ENCODE measurements at regions not wholly inside any gene's neighbourhood (a gene's known extent, or its start where the extent isn't known, plus 50 kb on each side); places are given as distances from the start of the nearest gene placed in this dataset.

- intact Hi-C loops (cut with micrococcal nuclease; ENCODE audit: unreplicated experiment) = no loop called here
- no peaks in the 10 kb centered on the region for H3K79me2 ChIP-seq (ENCODE audit: low read depth)
- H3K4me1 ChIP-seq (replicated peaks; ENCODE audit: insufficient read depth) = no peaks in the 10 kb centered on the region
- no peaks in the 10 kb centered on the region for H4K20me1 ChIP-seq (ENCODE audit: insufficient read depth)
- H3K27me3 ChIP-seq (ENCODE audit: insufficient read depth, low read depth) = no peaks in the 10 kb centered on the region
- H2AFZ ChIP-seq = no peak overlapping the region
- POLR2A ChIA-PET (ENCODE audit: unreplicated experiment) = no interaction called here
- H3K4me2 ChIP-seq = no peak overlapping the region
- no peak for DNase-seq
- CTCF ChIA-PET = no interaction called here
- no peak overlapping the region for H3K27ac ChIP-seq
- H3K4me3 ChIP-seq = no peak overlapping the region
- H3K9me2 ChIP-seq (ENCODE audit: insufficient read depth) = no peaks in the 10 kb centered on the region
- no peaks in the 10 kb centered on the region for H3K9me3 ChIP-seq (ENCODE audit: insufficient read depth, low read depth)
- BruUV-seq (replicated peaks) = no TSS peak
- TF ChIP-seq EZH2 (IDR thresholded peaks at IDR 0.05; ENCODE audit: low read depth) = no peak
- no peaks in the 10 kb centered on the region for H3K36me3 ChIP-seq (ENCODE audit: low read depth)
- no peaks in the 10 kb centered on the region for H3F3A ChIP-seq (ENCODE audit: insufficient read depth, low read depth)
These were observed 302.1 kb upstream of the STT3B start for GRCh38 chr3:31230425-31231223.

GRCh38 chr3:31232055-31233025 is 300.4 kb upstream of the STT3B start:
- Histone ChIP-seq H3K4me3 (no peak overlapping the region), H3K36me3 (ENCODE audit: low read depth) (no peaks in the 10 kb centered on the region), H3F3A (ENCODE audit: insufficient read depth, low read depth) (no peaks in the 10 kb centered on the region), H3K27ac (no peak overlapping the region), H3K4me2 (no peak overlapping the region), H3K9me3 (ENCODE audit: insufficient read depth, low read depth) (no peaks in the 10 kb centered on the region), H3K4me1 (replicated peaks; ENCODE audit: insufficient read depth) (no peaks in the 10 kb centered on the region), H3K27me3 (ENCODE audit: insufficient read depth, low read depth) (no peaks in the 10 kb centered on the region), H2AFZ (no peak overlapping the region), H4K20me1 (ENCODE audit: insufficient read depth) (no peaks in the 10 kb centered on the region), H3K9me2 (ENCODE audit: insufficient read depth) (no peaks in the 10 kb centered on the region), H3K79me2 (ENCODE audit: low read depth) (no peaks in the 10 kb centered on the region)
- CTCF ChIA-PET = interaction anchor here (0.5 kb wide), 1 partner anchor 453 kb away, joined by 3 read pairs; no protein-coding TSS in a partner anchor
- no peak for DNase-seq
- intact Hi-C loops (cut with micrococcal nuclease; ENCODE audit: unreplicated experiment) = no loop called here
- POLR2A ChIA-PET (ENCODE audit: unreplicated experiment) = no interaction called here
- no TSS peak for BruUV-seq (replicated peaks)
- no peak for TF ChIP-seq EZH2 (IDR thresholded peaks at IDR 0.05; ENCODE audit: low read depth)
- no peak for TF ChIP-seq CTCF (conservative IDR thresholded peaks at IDR 0.05)

- BruUV-seq (replicated peaks) = no TSS peak
- ChIA-PET POLR2A (ENCODE audit: unreplicated experiment) (no interaction called here), CTCF (no interaction called here)
- Histone ChIP-seq H2AFZ (no peak overlapping the region), H3K4me3 (no peak overlapping the region), H4K20me1 (ENCODE audit: insufficient read depth) (no peaks in the 10 kb centered on the region), H3K36me3 (ENCODE audit: low read depth) (no peaks in the 10 kb centered on the region), H3K27ac (no peak overlapping the region), H3K9me3 (ENCODE audit: insufficient read depth, low read depth) (no peaks in the 10 kb centered on the region), H3F3A (ENCODE audit: insufficient read depth, low read depth) (no peaks in the 10 kb centered on the region), H3K27me3 (ENCODE audit: insufficient read depth, low read depth) (no peaks in the 10 kb centered on the region), H3K4me2 (no peak overlapping the region), H3K4me1 (replicated peaks; ENCODE audit: insufficient read depth) (no peaks in the 10 kb centered on the region), H3K9me2 (ENCODE audit: insufficient read depth) (no peaks in the 10 kb centered on the region), H3K79me2 (ENCODE audit: low read depth) (no peaks in the 10 kb centered on the region)
- intact Hi-C loops (cut with micrococcal nuclease; ENCODE audit: unreplicated experiment) = no loop called here
- DNase-seq = no peak
- TF ChIP-seq CTCF (conservative IDR thresholded peaks at IDR 0.05) (no peak), EZH2 (IDR thresholded peaks at IDR 0.05; ENCODE audit: low read depth) (no peak)
These were observed 298.6 kb upstream of the STT3B start for GRCh38 chr3:31234145-31234544.
